ENCODE measurements at regions not wholly inside any gene's neighbourhood (a gene's known extent, or its start where the extent isn't known, plus 50 kb on each side); places are given as distances from the start of the nearest gene placed in this dataset.
"Not testable (repeated sequence)": the region's sequence is repeated elsewhere in the genome, so short reads cannot be mapped to it uniquely, and the experiment has no call there.

GRCh38 chr1:30229960-30230359 lies 493.4 kb downstream of the MATN1 start:
- no peak for DNase-seq

GRCh38 chr1:30229557-30229956 lies 493.8 kb downstream of the MATN1 start:
- no peak for DNase-seq

- DNase-seq = no peak
Measured at GRCh38 chr1:30226648-30227047, 496.7 kb downstream of the MATN1 start.

- DNase-seq = no peak
Measured at GRCh38 chr1:30225357-30225756, 498.0 kb downstream of the MATN1 start.

GRCh38 chr1:30219675-30220074 lies 503.7 kb downstream of the MATN1 start:
- no peak for DNase-seq

- no peak for DNase-seq
Measured at GRCh38 chr1:30218438-30218837, 504.9 kb downstream of the MATN1 start.

- DNase-seq = no peak
Measured at GRCh38 chr1:30216602-30217001, 506.8 kb downstream of the MATN1 start.

- DNase-seq = no peak
Measured at GRCh38 chr1:30213936-30214335, 509.4 kb downstream of the MATN1 start.

- DNase-seq = not testable (repeated sequence)
Measured at GRCh38 chr1:30207962-30208361, 515.4 kb downstream of the MATN1 start.

- not testable (repeated sequence) for DNase-seq
Measured at GRCh38 chr1:30206631-30207030, 516.8 kb downstream of the MATN1 start.

- DNase-seq = not testable (repeated sequence)
Measured at GRCh38 chr1:30204916-30205315, 518.5 kb downstream of the MATN1 start.

- DNase-seq = no peak
Measured at GRCh38 chr1:30201015-30201414, 522.4 kb downstream of the MATN1 start.

GRCh38 chr1:30200161-30200560 lies 523.2 kb downstream of the MATN1 start:
- DNase-seq = no peak

- no peak for DNase-seq
Measured at GRCh38 chr1:30199563-30199962, 523.8 kb downstream of the MATN1 start.

GRCh38 chr1:30198795-30199403 lies 524.5 kb downstream of the MATN1 start:
- DNase-seq = no peak

- DNase-seq = no peak
Measured at GRCh38 chr1:30198451-30198760, 525.0 kb downstream of the MATN1 start.

- no peak for DNase-seq
Measured at GRCh38 chr1:30197639-30198450, 525.5 kb downstream of the MATN1 start.

- DNase-seq = no peak
Measured at GRCh38 chr1:30196872-30197638, 526.3 kb downstream of the MATN1 start.

- no peak for DNase-seq
Measured at GRCh38 chr1:30196457-30196856, 526.9 kb downstream of the MATN1 start.

GRCh38 chr1:30195424-30196134 lies 527.8 kb downstream of the MATN1 start:
- no peak for DNase-seq

GRCh38 chr1:30194741-30195423 lies 528.5 kb downstream of the MATN1 start:
- no peak for DNase-seq

GRCh38 chr1:30194046-30194619 lies 529.3 kb downstream of the MATN1 start:
- no peak for DNase-seq

All from bone marrow (tissue), 2 donors.